ENCODE measurements at regions not wholly inside any gene's neighbourhood (a gene's known extent, or its start where the extent isn't known, plus 50 kb on each side); places are given as distances from the start of the nearest gene placed in this dataset.

- no peak overlapping the region for H3K27ac ChIP-seq
- ChIA-PET POLR2A (ENCODE audit: low non-redundant PET) (no interaction called here), CTCF (no interaction called here)
- no peak for DNase-seq (ENCODE audit: low spot score)
- no peak for TF ChIP-seq CTCF (conservative IDR thresholded peaks at IDR 0.05; ENCODE audit: low read depth)
Measured at GRCh38 chr4:185889585-185889984, 77.6 kb upstream of the SORBS2 start.

DNA sequence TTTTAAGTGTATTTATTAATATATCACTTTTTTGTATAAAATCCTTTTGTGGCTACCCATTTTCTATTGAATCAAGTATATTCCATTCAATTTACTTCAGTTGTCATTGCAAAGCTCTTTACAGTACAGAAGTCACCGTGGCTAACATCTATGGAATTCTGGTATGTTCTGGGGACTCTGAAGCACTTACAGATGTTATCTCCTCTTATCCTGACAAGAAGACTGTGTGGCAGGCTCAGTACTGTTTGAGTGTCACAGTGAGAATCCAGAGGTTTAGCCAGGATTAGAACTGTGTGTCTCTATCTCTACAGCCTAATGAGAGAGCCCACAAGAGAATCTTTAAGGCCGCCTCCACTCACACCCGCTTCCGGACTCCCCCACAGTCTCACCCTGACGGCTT lies 78.2 kb upstream of the SORBS2 start:
- H3K27ac ChIP-seq, result no peak overlapping the region
- CTCF ChIA-PET, result interaction anchor here (0.6 kb wide), 1 partner anchor 477 kb away, joined by 4 read pairs; no protein-coding TSS in a partner anchor
- POLR2A ChIA-PET (ENCODE audit: low non-redundant PET), result no interaction called here
- DNase-seq (ENCODE audit: low spot score), result no peak
- TF ChIP-seq CTCF (conservative IDR thresholded peaks at IDR 0.05; ENCODE audit: low read depth), result no peak

GRCh38 chr4:185892165-185892564 lies 80.2 kb upstream of the SORBS2 start:
- CTCF ChIA-PET, result no interaction called here
- TF ChIP-seq CTCF (conservative IDR thresholded peaks at IDR 0.05; ENCODE audit: low read depth), result no peak
- POLR2A ChIA-PET (ENCODE audit: low non-redundant PET), result no interaction called here

GRCh38 chr4:185893500-185893899 lies 81.5 kb upstream of the SORBS2 start:
- ChIA-PET POLR2A (ENCODE audit: low non-redundant PET) (no interaction called here), CTCF (no interaction called here)
- DNase-seq (ENCODE audit: low spot score), result no peak
- H3K27ac ChIP-seq, result no peak overlapping the region
- no peak for TF ChIP-seq CTCF (conservative IDR thresholded peaks at IDR 0.05; ENCODE audit: low read depth)

More at GRCh38 chr4:185892165-185892564, 80.2 kb upstream of the SORBS2 start:
- H3K27ac ChIP-seq, result no peak overlapping the region
- no peak for DNase-seq (ENCODE audit: low spot score)

DNA sequence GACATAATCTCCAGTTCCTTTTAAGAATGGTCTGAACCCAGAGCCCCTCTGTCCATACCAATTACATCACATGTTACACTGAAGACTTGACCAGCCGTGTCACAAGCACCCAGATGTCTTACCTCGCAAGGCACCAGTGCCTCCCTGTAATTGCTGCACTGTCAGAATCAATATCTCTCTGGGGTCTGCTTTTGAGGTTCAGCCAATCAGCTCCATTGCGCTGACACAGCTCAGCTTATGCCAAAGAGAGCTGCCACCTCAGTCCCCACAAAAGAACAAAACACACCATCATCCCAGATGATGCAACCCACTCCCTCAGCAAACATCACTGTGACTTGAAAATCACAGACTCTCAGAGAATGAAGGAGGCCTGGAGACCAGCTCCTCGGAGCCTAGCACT lies 82.5 kb upstream of the SORBS2 start:
- POLR2A ChIA-PET (ENCODE audit: low non-redundant PET), result no interaction called here
- no peak for TF ChIP-seq CTCF (conservative IDR thresholded peaks at IDR 0.05; ENCODE audit: low read depth)
- no peak for DNase-seq (ENCODE audit: low spot score)
- H3K27ac ChIP-seq, result no peak overlapping the region
- CTCF ChIA-PET, result no interaction called here

GRCh38 chr4:185895351-185895750 lies 83.4 kb upstream of the SORBS2 start:
- ChIA-PET CTCF (no interaction called here), POLR2A (ENCODE audit: low non-redundant PET) (no interaction called here)
- no peak for DNase-seq (ENCODE audit: low spot score)
- no peak overlapping the region for H3K27ac ChIP-seq
- no peak for TF ChIP-seq CTCF (conservative IDR thresholded peaks at IDR 0.05; ENCODE audit: low read depth)

GRCh38 chr4:185895866-185896265 lies 83.9 kb upstream of the SORBS2 start:
- ChIA-PET CTCF (no interaction called here), POLR2A (ENCODE audit: low non-redundant PET) (no interaction called here)
- DNase-seq (ENCODE audit: low spot score), result no peak
- H3K27ac ChIP-seq, result no peak overlapping the region
- TF ChIP-seq CTCF (conservative IDR thresholded peaks at IDR 0.05; ENCODE audit: low read depth), result no peak

Measured in RWPE1 (cell line).